ENCODE measurements at regions not wholly inside any gene's neighbourhood (a gene's known extent, or its start where the extent isn't known, plus 50 kb on each side); places are given as distances from the start of the nearest gene placed in this dataset.

- H2BK12ac ChIP-seq (ENCODE audit: low read depth, low read length): no peak overlapping the region
- H3K4me3 ChIP-seq (ENCODE audit: extremely low read depth in 1 of 4, insufficient read depth in 2 of 4, low read depth in 3 of 4, low read length in 4 of 4): no peak overlapping the region
- H3K23me2 ChIP-seq (ENCODE audit: low read depth, low read length): no peaks in the 10 kb centered on the region
- H2AK5ac ChIP-seq (ENCODE audit: low read depth, low read length): no peak overlapping the region
- H3K9me3 ChIP-seq (ENCODE audit: insufficient read depth in 2 of 2, low read depth in 1 of 2, low read length in 1 of 2): no peaks in the 10 kb centered on the region
- H3K56ac ChIP-seq (replicated peaks; ENCODE audit: insufficient read length, low read depth, low read length): no peak overlapping the region
- no peak overlapping the region for H4K5ac ChIP-seq (ENCODE audit: insufficient read length, low read depth, low read length)
- no peak overlapping the region for H3K4me2 ChIP-seq (ENCODE audit: insufficient read depth in 1 of 2, low read depth in 2 of 2, low read length in 2 of 2)
- no peaks in the 10 kb centered on the region for H3K36me3 ChIP-seq (ENCODE audit: control insufficient read depth in 2 of 4, insufficient read depth in 4 of 4, low read length in 3 of 4)
- no peak overlapping the region for H4K8ac ChIP-seq (ENCODE audit: extremely low read depth, insufficient read depth, low read length)
- no peak overlapping the region for H2BK15ac ChIP-seq (ENCODE audit: low read length)
- DNase-seq (ENCODE audit: low read depth in 1 of 2, low spot score in 2 of 2): no peak
- CTCF ChIA-PET (ENCODE audit: partially characterized antibody): interaction anchor here (0.6 to 3.6 kb wide), 35 partner anchors 10 to 856 kb away, joined by 3 to 23 read pairs (median 4); no protein-coding TSS in a partner anchor
- no peak overlapping the region for H3K4ac ChIP-seq (replicated peaks; ENCODE audit: insufficient read length, low read depth, low read length)
- H3K79me2 ChIP-seq (ENCODE audit: control insufficient read depth in 1 of 2, insufficient read depth in 2 of 2, low read length in 2 of 2): no peaks in the 10 kb centered on the region
- 88% methylated on average over 15 of the region's 15 CpGs; no CpG with 5 or more reads in 1 of the 2 experiments for WGBS, 2 experiments (ENCODE audit: extremely low coverage in 1 of 2, insufficient coverage in 1 of 2, insufficient read length in 1 of 2, insufficient replicate concordance in 2 of 2, low coverage in 1 of 2, low lambda C conversion rate in 2 of 2, missing lambda C conversion rate in 1 of 2)
- no peak for FAIRE-seq
- H3K18ac ChIP-seq (ENCODE audit: extremely low read depth, low read length): no peak overlapping the region
- TF ChIP-seq SIN3A (conservative IDR thresholded peaks at IDR 0.05 in 1 of 2, IDR thresholded peaks at IDR 0.05 in 1 of 2; ENCODE audit: low read depth in 1 of 2, low read length in 2 of 2) (no peak), TEAD4 (IDR thresholded peaks at IDR 0.05; ENCODE audit: low read depth, low read length) (no peak)
- H2BK5ac ChIP-seq (ENCODE audit: low read depth, low read length): no peak overlapping the region
- H3K23ac ChIP-seq (ENCODE audit: insufficient read length): no peak overlapping the region
- H2BK120ac ChIP-seq (replicated peaks; ENCODE audit: low read depth, low read length): no peak overlapping the region
- H3K27me3 ChIP-seq (replicated peaks in 1 of 4; ENCODE audit: control insufficient read depth in 3 of 4, extremely low read depth in 1 of 4, insufficient read depth in 3 of 4, low read length in 3 of 4): no peaks in the 10 kb centered on the region
- no peak overlapping the region for H3K27ac ChIP-seq (ENCODE audit: low read depth, low read length)
- H2AFZ ChIP-seq (ENCODE audit: low read length): no peak overlapping the region
- no peak overlapping the region for H3K9ac ChIP-seq (replicated peaks in 1 of 4; ENCODE audit: extremely low read depth in 1 of 4, low read depth in 3 of 4, low read length in 3 of 4)
- no peak overlapping the region for H2BK20ac ChIP-seq (ENCODE audit: low read length)
- H3K14ac ChIP-seq (ENCODE audit: insufficient read length): no peak overlapping the region
- H4K20me1 ChIP-seq (replicated peaks in 1 of 2; ENCODE audit: control insufficient read depth in 1 of 2, insufficient read depth in 2 of 2, low read length in 2 of 2): no peaks in the 10 kb centered on the region
- POLR2A ChIA-PET (ENCODE audit: partially characterized antibody): no interaction called here
- H3K4me1 ChIP-seq (replicated peaks in 1 of 4; ENCODE audit: control insufficient read depth in 3 of 4, insufficient read depth in 4 of 4, low read length in 3 of 4): peaks cover 0 to 3% (median 1%) of the 10 kb centered on the region in 4 experiments; a peak in 2 of 7 replicates
- H3K79me1 ChIP-seq (ENCODE audit: low read depth, low read length): no peaks in the 10 kb centered on the region
- H4K91ac ChIP-seq (replicated peaks; ENCODE audit: insufficient read length, low read length): no peak overlapping the region
Measured at GRCh38 chr10:25701652-25702051, 232.4 kb upstream of the MYO3A start.
